ENCODE measurements at regions not wholly inside any gene's neighbourhood (a gene's known extent, or its start where the extent isn't known, plus 50 kb on each side); places are given as distances from the start of the nearest gene placed in this dataset.
"Not testable (repeated sequence)": the region's sequence is repeated elsewhere in the genome, so short reads cannot be mapped to it uniquely, and the experiment has no call there.

DNA sequence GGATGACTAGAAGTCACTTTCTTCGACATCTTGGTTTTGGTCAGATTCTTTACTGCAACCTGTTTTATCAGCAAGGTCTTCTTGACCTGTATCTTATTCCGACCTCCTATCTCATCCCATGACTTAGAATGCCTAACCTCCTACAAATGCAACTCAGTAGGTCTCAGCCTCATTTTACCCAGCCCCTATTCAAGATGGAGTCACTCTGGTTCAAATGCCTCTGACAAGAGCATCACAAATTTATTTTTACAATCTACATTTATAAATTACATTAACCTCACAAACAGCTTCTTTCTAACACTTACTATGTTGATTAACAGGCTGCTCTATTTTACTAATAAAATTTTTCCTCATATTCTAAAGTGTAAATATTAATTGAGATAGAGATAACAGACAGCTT, 867.0 kb upstream of the CNTN5 start:
- no peak for DNase-seq (ENCODE audit: low spot score)

DNA sequence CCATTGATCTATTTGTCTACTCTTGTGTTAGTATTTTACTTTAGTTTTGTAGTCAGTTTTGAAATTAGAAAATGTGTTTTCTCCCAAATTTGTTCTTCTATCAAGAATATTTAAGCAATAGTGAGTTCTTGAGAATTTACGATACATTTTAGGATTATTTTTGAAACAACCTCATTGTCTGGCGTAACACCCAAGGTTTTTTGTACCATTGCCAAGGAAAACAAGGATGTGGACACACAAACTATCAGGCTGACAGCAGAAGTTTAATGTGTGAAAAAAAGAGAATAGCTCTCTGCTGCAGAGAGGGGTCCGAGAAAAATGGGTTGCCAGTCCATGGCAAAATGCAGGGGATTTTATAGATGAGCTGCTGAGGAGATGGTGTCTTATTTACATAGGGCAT, 865.1 kb upstream of the CNTN5 start:
- no peak for DNase-seq (ENCODE audit: low spot score)

DNA sequence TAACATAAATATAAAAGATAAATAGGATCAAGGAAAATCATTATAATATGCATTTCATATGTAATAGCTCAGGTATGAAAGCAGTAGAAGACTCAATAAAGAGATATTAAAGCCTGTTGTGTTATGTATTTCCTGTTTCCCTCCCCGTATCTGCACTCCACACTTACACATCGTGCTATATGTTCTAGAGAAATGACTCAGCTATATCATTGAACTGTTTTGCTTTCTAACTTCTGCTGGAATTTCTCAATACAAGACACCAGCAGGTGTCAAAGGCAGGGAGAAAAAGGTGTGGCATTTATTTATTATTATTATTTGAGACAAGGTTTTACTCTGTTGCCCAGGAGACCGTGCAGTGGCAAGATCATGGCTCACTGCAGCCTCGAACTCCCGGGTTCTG, 842.8 kb upstream of the CNTN5 start:
- DNase-seq (ENCODE audit: low spot score): no peak

DNA sequence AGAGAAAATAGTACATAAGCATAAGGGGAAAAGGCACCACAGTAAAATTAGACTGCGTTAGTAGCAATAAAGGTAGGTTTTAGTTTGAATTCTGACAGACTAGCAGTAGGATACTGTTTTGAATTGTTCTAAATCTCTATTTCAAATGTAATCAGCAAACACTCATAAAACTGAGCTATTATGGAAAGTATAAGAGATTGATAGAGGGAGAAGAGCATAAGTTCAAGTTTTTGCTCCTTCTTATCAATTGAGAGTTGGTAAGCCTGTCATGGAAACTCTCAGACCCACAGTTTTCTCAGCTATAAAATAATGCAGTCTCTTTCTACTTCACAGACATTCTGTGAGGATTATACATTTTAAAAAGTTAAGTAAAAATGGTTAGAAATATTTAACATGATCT, 840.2 kb upstream of the CNTN5 start:
- DNase-seq (ENCODE audit: low spot score): no peak

DNA sequence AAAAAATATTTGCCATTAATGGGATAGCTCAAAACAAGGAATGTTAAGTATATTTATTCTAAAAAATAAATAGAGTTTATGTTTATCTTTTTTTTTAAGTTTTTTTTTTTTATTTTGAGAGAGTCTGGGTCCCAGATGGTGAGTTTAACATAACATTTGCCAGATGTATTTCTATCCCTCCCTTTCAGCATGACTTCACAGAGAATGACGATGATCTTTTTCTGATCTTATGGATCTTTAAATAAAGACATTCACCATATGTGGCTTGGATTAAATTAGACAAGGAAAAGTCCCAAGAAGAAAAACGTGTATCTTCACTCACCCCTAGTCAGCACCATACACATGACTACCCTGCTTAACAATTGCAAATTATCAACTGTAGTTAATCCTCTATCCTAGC, 839.8 kb upstream of the CNTN5 start:
- DNase-seq (ENCODE audit: low spot score): no peak

DNA sequence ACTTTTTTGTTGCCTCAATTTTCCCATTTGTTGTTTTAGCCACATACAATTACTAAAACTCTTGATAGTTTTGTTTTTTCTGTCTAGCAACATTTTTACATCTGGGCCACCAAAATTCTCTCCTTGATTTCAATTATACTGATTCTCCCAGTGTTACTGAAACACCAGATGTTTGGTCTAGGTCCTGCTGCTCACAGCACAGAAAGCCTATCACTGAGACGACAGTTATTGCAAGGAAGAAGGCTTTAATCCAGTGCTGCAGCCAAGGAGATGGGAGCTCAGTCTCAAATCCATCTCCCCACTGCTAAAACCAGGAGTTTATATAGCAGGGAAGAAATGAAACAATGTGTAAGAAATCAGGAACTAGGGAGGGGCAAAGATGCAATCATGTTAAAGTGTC, 837.7 kb upstream of the CNTN5 start:
- no peak for DNase-seq (ENCODE audit: low spot score)

DNA sequence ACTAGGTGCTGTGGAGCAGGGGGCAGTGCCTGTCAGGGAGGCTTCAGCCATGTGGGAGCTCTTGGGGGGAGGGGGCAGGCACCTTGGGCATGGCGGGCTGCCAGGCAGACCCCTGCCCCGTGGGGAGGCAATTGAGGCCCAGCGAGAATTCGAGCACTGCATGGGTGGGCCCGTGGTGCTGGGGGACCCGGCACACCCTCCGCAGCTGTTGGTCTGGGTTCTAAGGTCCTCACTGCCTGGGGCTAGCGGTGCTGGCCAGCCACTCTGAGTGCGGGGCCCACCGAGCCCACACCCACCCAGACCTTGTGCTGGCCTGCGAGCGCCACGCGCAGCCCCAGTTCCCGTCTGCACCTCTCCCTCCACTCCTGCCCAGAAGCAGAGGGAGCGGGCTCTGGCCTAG, 835.5 kb upstream of the CNTN5 start:
- no peak for DNase-seq (ENCODE audit: low spot score)

DNA sequence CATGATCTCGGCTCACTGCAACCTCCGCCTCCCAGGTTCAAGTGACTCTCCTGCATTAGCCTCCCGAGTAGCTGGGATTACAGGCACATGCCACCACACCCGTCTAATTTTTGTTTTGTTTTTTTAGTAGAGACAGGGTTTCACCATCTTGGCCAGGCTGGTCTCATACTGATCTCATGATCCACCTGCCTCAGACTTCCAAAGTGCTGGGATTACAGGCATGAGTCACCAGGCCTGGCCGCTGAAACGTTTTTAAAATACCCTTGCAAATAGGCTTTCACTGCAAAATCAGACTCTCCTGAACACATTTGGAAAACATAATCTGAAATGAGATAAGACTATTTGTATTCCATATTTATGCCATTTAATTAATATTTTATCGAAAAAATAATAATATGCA, 826.1 kb upstream of the CNTN5 start:
- no peak for DNase-seq (ENCODE audit: low spot score)

DNA sequence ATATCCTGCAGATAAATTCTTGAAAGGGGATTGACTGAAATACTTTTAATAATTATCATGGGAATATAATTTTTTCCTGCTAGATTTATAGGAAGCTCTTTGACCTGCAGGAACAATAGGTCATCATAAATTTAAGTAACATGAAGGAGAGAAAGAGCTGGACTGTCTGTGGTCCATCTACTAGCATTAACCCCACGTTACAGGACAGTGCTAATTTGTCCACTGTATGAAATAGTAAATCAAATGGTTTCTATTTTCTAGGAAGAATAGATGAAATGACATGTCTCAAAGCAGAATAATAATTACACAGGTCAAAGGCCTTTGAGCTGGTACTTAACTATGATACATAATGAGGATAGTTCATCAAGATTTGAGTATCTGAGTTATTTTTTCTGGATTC, 825.4 kb upstream of the CNTN5 start:
- DNase-seq (ENCODE audit: low spot score): no peak

DNA sequence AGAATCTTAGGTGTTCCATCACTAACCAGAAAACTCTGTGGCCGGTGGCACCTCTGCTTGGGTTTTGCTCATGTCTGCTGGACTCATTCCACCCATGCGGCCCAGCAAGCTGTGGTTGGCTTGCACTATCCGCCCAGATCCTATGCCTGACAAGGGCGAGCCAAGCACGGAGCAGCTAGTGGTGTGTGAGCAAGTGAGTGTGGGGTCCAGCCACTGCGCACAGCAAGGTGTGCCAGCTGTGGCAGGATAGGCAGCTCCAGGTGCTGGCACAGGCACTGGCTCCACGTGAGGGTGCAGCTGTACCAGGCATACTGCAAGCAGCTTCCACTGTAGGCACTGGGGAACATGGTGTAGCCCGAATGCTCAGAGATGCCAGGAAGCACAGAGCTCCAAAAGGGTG, 813.7 kb upstream of the CNTN5 start:
- DNase-seq (ENCODE audit: low spot score): no peak

DNA sequence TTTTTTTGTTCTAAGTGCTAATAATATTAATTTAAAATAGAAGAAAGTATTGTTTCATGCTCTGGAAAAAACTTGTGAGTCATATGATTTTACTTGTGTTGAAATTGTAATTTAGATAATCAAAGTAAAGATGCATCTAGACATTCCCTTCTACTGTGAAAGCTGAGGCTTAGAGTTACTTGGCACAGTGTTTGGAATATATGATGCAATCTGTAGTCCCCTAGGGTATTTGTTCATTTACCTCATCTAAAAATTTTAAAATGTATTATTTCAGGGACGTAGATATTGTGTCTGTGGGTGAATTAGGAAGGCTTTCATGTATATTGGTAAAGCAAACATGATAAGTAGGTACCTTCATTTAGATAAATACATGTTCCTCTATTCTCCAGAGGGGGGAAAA, 793.5 kb upstream of the CNTN5 start:
- DNase-seq (ENCODE audit: low spot score): no peak

DNA sequence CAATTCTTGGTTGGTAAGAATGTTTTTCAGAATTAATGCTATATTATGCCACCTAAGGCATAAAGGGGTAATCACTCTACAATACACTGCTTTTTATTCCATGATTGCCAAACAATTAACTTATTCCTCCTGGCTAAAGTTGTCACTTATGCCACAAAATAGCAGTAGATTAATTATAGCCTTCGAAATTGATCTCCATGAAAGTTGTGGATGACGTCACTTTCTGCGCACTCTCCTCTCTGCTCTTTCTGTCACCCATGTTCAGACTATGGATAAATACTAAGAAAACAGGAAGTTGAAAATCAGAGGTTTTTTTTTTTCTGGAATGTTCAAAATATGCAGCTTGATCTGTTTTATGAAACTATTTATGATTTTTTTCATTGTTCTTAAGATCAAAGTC, 790.1 kb upstream of the CNTN5 start:
- no peak for DNase-seq (ENCODE audit: low spot score)

DNA sequence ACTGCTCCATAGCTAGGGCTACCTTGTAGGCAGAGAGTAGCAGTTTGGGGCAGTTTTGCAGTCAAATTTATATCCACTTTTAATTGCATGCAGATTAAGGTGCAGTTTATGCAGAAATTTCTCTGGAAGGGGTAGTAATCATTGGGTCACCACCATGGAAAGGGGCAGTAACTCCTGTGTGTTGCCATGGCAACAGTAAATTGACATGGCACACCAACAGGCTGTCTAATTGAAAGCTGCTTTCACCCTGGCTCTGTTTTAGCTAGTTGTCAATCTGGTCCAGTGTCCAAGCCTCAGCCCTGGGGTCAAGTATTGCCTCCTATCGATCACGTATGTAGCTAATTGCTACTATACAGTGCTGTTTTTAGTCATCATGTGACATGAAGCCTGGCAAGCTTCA, 786.1 kb upstream of the CNTN5 start:
- DNase-seq (ENCODE audit: low spot score): no peak

DNA sequence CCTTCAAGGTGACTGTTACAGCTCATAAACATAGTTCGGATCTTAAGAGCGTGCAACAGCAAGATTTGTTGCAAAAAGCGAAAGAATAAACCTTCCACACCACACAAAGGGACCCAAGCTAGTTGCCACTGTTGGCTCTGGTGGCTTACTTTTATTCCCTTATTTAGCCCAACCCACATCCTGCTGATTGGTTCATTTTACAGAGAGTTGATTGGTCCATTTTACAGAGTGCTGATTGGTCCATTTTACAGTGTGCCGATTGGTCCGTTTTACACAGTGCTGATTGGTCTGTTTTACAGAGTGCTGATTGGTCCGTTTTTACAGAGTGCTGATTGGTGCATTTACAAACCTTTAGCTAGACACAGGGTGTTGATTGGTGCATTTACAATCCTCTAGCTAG, 776.9 kb upstream of the CNTN5 start:
- DNase-seq (ENCODE audit: low spot score): no peak

DNA sequence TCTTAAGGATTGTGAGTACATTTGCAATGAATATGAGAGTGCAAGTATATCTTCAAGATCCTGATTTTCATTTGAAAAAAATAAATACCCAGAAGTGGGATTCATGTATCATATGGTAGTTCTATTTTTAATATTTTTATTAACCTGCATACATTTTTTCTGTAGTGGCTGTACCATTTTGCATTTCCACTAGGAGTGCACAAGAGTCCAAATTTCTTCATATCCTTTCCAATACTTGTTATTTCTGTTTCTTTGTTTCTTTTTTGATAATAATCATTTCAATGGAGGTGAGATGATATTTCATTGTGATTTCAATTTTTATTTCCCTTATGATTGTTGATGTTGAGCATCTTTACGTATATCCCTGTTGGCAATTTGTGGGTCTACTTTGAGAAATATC, 759.8 kb upstream of the CNTN5 start:
- no peak for DNase-seq (ENCODE audit: low spot score)

DNA sequence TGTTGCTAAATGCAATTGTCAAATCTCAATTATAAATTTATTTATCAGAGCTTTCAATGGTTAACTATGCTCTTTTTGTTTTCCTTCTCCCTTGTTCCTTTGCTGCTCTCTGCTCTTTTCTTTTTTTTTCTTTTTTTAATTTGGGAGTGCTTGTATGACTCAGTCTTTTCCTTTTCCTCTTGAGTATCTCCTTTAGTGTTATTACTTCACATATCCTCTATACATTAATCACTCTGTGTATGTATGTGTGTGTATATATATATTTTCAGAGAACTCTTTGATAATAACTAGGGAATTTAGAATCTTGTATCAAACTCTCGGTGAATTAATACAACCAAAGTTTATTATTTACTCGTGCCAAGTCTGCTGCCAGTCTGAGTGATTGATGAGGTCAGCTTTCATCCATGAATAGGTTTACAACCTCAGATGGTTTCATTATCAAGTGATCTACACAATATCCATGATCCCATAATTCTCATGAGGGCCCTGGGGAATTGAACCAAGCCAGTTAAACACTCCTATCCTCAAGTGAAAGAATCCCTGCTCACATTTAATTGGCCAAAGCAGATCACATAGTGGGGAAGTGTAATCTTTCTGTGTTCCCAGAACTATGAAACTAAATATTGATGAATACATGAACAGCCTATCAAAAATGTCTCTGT, 743.4 kb upstream of the CNTN5 start:
- DNase-seq (ENCODE audit: low spot score): no peak

DNA sequence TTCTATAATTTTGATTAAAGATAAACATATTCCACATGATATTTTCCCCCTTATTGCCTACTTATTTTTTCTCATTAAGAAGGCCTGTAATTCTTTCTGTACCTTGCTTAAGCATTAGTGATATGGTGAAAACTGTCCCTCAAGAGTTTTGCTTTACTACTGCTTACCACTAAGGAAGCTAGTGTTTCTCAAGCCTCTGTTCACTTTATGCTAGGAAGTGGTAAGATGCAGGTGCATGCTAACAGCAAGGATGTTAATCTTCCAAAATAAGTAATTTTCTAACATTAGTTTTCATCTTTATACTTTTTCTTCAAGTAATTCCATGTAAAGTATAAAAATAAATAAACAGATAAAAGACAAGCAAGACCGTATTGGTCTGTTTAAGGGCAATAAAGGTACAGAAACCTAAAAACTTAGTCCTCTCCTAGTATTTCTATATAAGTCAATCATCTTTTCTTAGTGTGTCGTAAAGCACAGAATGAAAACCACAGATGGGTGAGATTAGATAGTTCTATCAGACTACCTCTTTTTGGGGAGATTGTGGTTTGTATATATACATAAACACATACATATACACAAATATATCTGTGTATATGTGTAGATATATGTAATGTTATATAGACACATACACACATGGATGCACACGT, 731.0 kb upstream of the CNTN5 start:
- no peak for DNase-seq (ENCODE audit: low spot score)

DNA sequence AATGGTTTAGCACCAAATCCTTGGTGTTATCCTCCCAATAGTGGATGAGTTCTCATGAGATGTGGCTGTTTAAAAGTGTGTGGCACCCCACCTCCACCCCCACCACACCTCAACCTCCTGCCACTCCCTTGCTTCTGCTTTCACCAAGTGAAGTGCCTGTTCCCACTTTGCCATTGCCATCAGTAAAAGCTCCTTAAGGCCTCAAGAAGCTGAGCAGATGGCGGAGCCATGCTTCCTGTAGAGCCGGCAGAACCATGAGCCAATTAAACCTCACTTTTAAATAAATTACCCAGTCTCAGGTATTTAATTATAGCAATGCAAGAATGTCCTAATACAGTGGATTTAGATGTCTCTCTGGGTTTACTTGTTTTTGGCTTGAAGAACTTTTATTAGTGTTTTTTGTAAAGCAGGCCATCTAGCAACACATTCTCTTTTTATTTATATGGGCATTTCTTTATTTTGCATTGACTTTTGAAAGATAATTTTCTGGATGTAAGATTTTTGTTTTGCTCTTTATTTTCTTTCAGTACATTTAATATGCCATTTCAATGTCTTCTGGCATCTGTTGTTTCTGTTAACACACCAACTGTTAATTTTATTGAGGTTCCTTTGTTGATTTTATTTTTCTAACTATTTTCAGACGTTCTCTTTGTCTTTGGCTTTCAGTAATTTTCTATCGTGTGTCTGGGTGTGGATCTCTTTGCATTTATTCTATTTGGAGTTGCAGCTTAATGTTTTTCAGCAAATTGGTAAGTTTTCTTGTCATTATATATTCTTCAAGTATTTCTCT, 724.5 kb upstream of the CNTN5 start:
- no peak for DNase-seq (ENCODE audit: low spot score)

DNA sequence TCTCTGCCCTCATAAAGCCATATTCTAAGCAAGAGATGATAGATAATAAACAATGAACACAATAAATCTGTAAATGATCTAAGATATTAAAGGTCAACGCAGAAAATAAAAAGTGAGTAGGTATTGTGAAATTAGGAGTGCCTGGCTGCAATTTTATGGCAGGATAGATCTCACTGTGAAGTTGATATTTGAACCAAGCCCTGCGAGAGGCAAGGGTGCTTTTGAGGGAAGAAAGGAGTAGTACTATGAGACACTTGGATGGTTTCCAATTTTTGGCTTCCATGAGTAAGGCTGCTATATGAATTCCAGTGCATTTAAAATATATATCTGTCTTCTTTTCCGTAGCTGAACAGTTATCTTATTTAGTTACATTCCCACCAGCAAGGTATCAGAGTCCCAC, 720.0 kb upstream of the CNTN5 start:
- no peak for DNase-seq (ENCODE audit: low spot score)

DNA sequence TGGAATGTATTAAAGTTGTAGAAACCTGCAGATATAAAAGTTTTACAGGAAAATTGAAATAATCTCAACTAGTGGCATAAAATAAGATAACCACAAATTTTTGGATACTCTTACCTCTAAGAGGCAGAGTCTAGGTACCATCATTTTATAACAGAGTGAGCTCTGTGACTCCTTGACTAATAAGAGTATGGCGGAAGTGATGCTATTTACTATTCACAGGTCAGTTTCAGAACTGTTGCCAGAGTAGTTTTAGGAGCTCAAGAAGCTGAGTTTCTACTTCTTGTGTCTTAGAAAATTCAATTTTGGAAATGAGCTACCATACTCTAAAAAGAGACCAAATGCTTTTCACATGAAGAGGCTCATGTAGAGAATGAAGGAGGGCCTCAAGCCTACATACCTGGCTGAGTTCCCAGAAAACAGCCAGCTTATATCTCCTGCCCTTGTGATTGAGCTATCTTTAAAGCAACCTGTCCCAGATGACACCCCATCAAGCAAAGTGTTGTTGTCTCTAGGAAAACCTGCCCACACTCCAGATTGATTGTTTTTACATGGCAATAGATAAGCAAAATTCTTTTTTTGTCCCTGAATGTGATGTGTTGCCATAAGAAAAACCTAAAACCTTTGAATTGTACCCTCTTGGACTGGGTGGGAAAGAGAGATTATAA, 712.8 kb upstream of the CNTN5 start:
- no peak for DNase-seq (ENCODE audit: low spot score)

DNA sequence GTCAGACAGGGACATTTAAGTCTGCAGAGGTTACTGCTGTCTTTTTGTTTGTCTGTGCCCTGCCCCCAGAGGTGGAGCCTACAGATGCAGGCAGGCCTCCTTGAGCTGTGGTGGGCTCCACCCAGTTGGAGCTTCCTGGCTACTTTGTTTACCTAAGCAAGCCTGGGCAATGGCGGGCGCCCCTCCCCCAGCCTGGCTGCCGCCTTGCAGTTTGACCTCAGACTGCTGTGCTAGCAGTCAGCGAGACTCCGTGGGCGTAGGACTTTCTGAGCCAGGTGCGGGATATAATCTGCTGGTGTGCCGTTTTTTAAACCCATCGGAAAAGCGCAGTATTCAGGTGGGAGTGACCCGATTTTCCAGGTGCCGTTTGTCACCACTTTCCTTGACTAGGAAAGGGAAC, 690.4 kb upstream of the CNTN5 start:
- DNase-seq (ENCODE audit: low spot score): not testable (repeated sequence)

DNA sequence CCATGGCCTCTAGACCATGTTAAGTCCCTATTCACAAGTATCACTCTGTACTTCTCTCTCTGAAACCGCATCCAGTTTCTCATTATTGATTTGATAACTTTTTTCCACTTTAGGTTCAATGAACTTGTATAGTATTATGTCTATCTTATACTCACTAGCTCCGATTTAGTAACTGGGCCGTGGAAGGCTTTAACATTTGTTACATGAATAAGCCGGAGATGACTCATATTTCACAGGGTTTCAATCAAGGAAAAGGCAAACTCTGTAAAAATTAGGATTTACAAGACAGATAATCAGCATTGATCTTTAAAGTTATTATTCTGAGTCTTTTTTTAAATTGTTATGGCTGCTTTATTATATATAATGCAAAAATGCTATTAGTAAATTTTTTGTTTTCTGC, 662.2 kb upstream of the CNTN5 start:
- DNase-seq (ENCODE audit: low spot score): no peak

DNA sequence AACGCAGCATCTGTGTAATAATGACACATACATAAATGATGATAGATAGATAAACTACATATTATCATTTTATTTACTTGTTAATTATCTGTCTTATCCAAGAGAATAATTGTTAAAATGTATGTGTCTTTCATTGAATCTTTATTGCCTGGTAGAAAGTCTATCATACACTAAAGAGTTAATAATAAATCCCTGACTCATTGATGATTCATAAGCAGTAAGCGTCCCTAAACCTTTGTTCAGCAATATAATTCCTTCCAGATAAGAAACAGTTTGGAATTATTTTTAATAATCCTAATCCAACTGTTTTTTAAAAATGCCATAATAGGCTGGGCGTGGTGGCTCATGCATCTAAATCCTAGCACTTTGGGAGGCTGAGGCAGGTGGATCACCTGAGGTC, 655.6 kb upstream of the CNTN5 start:
- no peak for DNase-seq (ENCODE audit: low spot score)

All from HuH-7 (cell line).